GM12873 (cell line): ENCODE measurements at regions not wholly inside any gene's neighbourhood (a gene's known extent, or its start where the extent isn't known, plus 50 kb on each side); places are given as distances from the start of the nearest gene placed in this dataset.

Experiments used
- TF ChIP-seq, protein P1 (sequence below): IDR thresholded peaks from 2 replicates; pipeline ENCODE4 v1.5.1; 2012; ENCODE audit warnings: low read depth, mild to moderate bottlenecking, moderate library complexity, low read length, control low read depth; ENCODE audit not compliant: insufficient read depth; ENCODE audit errors: missing control alignments

DNA sequence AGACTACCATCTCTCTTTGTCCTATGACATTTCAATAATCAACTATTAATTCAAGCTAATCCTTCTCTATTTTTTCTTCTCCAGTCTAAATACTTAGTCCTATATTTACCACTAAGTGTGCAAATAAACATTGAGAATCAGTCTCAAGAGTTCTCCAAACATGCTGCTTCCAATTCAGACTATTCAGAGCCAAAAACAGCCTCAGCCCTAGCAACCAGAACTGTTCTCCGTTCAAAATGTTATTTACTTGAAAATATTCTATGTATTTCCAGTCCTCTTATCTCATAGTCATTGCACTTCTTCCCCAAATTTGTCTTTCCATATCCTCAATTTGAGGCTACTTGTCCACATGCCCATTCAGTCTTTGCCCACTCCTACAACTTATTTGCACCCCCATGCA lies 805.5 kb downstream of the IGSF11 start:
- TF ChIP-seq, protein P1, sequence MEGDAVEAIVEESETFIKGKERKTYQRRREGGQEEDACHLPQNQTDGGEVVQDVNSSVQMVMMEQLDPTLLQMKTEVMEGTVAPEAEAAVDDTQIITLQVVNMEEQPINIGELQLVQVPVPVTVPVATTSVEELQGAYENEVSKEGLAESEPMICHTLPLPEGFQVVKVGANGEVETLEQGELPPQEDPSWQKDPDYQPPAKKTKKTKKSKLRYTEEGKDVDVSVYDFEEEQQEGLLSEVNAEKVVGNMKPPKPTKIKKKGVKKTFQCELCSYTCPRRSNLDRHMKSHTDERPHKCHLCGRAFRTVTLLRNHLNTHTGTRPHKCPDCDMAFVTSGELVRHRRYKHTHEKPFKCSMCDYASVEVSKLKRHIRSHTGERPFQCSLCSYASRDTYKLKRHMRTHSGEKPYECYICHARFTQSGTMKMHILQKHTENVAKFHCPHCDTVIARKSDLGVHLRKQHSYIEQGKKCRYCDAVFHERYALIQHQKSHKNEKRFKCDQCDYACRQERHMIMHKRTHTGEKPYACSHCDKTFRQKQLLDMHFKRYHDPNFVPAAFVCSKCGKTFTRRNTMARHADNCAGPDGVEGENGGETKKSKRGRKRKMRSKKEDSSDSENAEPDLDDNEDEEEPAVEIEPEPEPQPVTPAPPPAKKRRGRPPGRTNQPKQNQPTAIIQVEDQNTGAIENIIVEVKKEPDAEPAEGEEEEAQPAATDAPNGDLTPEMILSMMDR = no peak

DNA sequence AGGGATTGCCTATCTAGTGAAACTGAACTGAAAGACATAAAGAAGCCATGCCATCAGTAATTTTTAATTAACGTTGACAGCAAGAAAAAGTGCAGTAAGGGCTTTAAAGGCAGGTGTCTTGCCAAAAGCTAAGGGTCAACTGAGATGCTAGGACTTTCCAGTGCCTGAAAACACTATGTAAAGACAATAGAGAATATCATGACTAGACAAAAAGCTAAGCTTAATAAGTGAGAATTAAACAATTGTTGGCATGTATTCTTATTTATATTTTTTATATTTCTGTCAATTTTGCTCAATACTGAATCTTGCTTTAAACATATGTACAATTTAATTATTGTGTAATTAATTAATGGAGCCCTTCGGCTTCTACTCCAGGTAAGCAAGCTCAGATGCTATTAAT lies 803.1 kb downstream of the IGSF11 start:
- TF ChIP-seq, protein P1 = no peak

DNA sequence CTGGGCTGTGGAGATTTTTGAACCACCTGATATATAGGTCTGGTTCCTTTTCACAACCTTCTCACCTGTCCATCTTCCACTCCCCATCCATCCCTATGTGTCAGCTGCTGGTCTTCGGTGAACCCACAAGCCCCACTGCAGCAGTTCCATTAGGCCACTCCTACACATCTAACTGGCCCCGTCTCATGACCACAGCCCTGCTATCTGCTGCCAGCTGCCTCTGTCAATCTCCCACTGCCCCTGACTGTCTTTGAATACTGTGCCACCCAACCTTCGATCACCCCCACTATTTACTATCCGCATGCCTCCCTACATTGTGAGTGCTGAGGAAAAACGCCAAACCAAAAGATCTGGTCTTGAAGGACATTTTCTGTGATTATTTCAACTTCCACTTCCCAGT lies 795.4 kb downstream of the IGSF11 start:
- TF ChIP-seq, protein P1 = no peak

DNA sequence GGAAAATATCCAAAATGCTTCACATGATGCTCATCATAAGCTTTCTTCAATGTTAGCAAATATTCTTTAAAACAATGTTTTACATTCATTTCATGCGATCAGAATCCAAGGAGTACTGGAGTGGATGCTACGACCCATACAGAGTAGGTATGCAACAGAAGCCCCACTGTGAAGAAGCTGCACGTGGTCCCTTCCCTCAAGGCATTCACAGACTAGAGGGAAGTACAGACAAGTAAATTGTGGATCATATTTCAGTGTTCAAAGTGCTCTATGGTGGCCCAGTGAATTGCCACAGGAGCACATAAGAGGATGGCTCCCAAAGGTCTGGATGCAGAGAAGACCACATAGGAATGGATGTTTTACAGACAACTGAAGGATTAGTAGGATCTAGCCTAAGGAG lies 789.9 kb downstream of the IGSF11 start:
- TF ChIP-seq, protein P1 = no peak

DNA sequence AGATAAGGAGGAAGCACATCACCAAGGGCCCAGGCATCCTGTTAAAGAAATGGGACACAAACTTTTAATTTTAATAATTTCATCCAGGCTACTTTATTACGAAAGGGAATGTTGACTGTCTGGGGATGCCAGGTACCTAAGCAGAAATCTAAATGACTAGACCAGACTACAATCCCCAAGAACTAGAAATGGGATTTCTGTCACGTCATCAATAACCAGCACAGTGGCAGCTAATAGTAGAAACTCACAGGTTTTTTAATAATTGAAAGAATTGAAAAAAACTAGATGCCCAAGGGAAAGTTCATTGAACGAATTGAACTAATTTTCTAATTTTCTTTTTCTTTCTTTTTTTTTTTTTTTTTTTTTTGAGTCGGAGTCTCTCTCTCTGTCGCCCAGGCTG lies 789.3 kb downstream of the IGSF11 start:
- TF ChIP-seq, protein P1 = no peak

DNA sequence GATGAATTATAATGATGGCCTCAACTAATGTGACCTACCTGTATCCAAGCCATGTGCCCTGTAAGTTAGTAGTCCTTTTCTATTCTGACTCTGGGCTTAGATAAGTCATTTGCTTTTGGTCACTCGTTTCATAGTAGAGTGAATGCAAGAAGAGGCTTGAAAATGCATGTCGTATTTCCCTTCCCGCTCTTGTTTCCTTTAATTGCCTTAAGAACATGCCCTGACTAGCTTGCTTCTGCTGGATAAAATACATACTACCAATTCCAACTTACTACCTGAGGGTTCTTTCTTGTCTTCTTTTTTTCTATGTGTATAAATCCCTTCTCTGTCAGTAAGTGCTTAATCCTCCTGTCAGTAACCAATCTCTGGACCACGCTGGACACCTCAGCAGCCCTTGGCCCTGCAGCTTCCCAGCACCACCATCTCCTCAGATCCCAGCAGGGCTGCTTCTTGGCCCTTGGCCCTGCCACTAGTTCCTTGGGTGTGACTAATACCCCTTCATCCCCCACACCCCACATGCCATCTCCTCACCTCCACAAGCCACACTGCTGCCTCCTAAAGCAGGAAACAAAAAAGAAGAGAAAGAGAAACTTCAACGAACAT lies 771.7 kb downstream of the IGSF11 start:
- TF ChIP-seq, protein P1 = no peak

DNA sequence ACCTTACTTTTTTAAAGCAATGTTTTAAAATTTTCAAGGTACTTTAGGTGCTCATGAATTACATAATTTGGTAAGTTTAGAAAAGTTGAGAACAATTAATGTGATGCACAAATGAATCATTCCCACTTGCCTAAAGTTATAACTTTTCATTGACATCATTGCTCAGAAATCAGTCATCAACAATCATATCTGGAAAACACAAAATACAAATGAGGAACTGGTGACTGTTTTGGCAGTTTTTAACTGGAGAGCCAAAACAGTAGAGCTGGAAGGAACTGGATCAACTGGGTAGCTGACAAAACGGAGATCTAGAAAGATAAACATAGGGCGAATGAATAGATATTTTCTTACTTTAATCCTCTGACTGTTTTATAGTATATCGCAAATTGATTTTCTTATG lies 767.1 kb downstream of the IGSF11 start:
- TF ChIP-seq, protein P1 = no peak
